SK-N-SH treated with all-trans-retinoic acid at 6 μM for 48 hours (cell line): ENCODE measurements at regions not wholly inside any gene's neighbourhood (a gene's known extent, or its start where the extent isn't known, plus 50 kb on each side); places are given as distances from the start of the nearest gene placed in this dataset.

Source experiments
- ATAC-seq: fragments of 200-7000 bp; cut with Tn5 transposase; 3 replicates; pipeline ENCODE4 v1.9.1; 2020; ENCODE audit warnings: mild to moderate bottlenecking, moderate library complexity
- ESRRG ChIP-seq: fragments of 250-450 bp; sonication (Bioruptor Pico); IDR thresholded peaks from 2 replicates; pipeline ENCODE4 v1.6.1; 2021; ENCODE audit warnings: mild to moderate bottlenecking
- GLIS3 ChIP-seq: fragments of 250-450 bp; sonication (Bioruptor Pico); IDR thresholded peaks from 2 replicates; pipeline ENCODE4 v1.5.0; 2020; ENCODE audit warnings: mild to moderate bottlenecking, moderate library complexity
- PATZ1 ChIP-seq: fragments of 250-450 bp; sonication (Bioruptor Pico); IDR thresholded peaks from 2 replicates; pipeline ENCODE4 v1.8.0; 2020; ENCODE audit warnings: mild to moderate bottlenecking, moderate library complexity, borderline replicate concordance
- POU6F1 ChIP-seq: fragments of 250-450 bp; sonication (Bioruptor Pico); IDR thresholded peaks from 2 replicates; pipeline ENCODE4 v1.8.0; 2021; ENCODE audit warnings: low read depth, mild to moderate bottlenecking, moderate library complexity, borderline replicate concordance
- TCF4 ChIP-seq: fragments of 250-450 bp; sonication (Bioruptor Pico); IDR thresholded peaks from 2 replicates; pipeline ENCODE4 v1.8.0; 2021; ENCODE audit warnings: mild to moderate bottlenecking, moderate library complexity, borderline replicate concordance
- ZFP3 ChIP-seq: fragments of 250-450 bp; sonication (Bioruptor Pico); IDR thresholded peaks from 2 replicates; pipeline ENCODE4 v1.5.0; 2020; ENCODE audit warnings: mild to moderate bottlenecking, moderate library complexity
- ZNF565 ChIP-seq: fragments of 450-650 bp; formaldehyde crosslinking; conservative IDR thresholded peaks from 2 replicates; pipeline ENCODE4 v1.5.0; 2020; ENCODE audit warnings: low read depth, mild to moderate bottlenecking, moderate library complexity

- TF ChIP-seq PATZ1 (no peak), TCF4 (no peak), ZFP3 (CRISPR knock-in tag) (no peak), GLIS3 (CRISPR knock-in tag) (no peak)
Observed at GRCh38 chr14:85479306-85479705, 50.6 kb upstream of the FLRT2 start (continued).

GRCh38 chr14:85479771-85480170 lies 50.2 kb upstream of the FLRT2 start:
- TF ChIP-seq ESRRG (no peak), ZNF565 (no peak), PATZ1 (no peak), POU6F1 (CRISPR knock-in tag) (no peak)
- no peak for ATAC-seq
